Tibial artery (tissue), 4 donors: ENCODE measurements at regions not wholly inside any gene's neighbourhood (a gene's known extent, or its start where the extent isn't known, plus 50 kb on each side); places are given as distances from the start of the nearest gene placed in this dataset.

Experiments used
- DNase-seq, 2 donors: peaks; one replicate each; pipeline ENCODE4 v3.0.0-alpha.2; 2019
- H3K27ac ChIP-seq, 2 donors: fragments of 200-600 bp; sonication (generic) in 1 of 2; 1 replicate in 1 of 2; 2 replicates in 1 of 2; pipeline ENCODE4 v1.5.1; 2018 to 2019; ENCODE audit warnings: mild to moderate bottlenecking in 1 of 2
- H3K27me3 ChIP-seq, 2 donors: fragments of 200-600 bp; sonication (generic) in 1 of 2; one replicate each; pipeline versions ENCODE4 v1.5.1 to v1.6.0; 2016 to 2019
- H3K36me3 ChIP-seq, 3 donors: fragments of 200-600 bp; sonication (generic) in 2 of 3; one replicate each; pipeline ENCODE4 v1.5.1; 2016 to 2019; ENCODE audit warnings: mild to moderate bottlenecking in 2 of 3
- H3K4me1 ChIP-seq, 4 donors: fragments of 200-600 bp; sonication (generic) in 2 of 4; 1 replicate in 3 of 4; 2 replicates in 1 of 4; pipeline ENCODE4 v1.5.1; 2016 to 2019
- H3K4me3 ChIP-seq, 2 donors: fragments of 200-600 bp; sonication (generic) in 1 of 2; 1 replicate in 1 of 2; 2 replicates in 1 of 2; pipeline ENCODE4 v1.5.1; 2018 to 2019; ENCODE audit warnings: mild to moderate bottlenecking in 2 of 2
- H3K9me3 ChIP-seq, 3 donors: fragments of 200-600 bp; sonication (generic) in 1 of 3; one replicate each; pipeline ENCODE4 v1.5.1; 2016 to 2019
- intact Hi-C: fragments of 100-400 bp; cut with DNase I; formaldehyde crosslinking; loops from one replicate; pipeline ENCODE4 v1.15.0; 2023; ENCODE audit warnings: low total_unique reads
- TF ChIP-seq, protein P1 (sequence below), 2 experiments: fragments of 200-600 bp in 1 of 2; fragments of 450-650 bp in 1 of 2; IDR thresholded peaks; one replicate each; pipeline ENCODE4 v1.5.1; 2017 to 2019; ENCODE audit warnings: antibody characterized with exemption in 2 of 2, mild to moderate bottlenecking in 1 of 2, moderate library complexity in 1 of 2

DNA sequence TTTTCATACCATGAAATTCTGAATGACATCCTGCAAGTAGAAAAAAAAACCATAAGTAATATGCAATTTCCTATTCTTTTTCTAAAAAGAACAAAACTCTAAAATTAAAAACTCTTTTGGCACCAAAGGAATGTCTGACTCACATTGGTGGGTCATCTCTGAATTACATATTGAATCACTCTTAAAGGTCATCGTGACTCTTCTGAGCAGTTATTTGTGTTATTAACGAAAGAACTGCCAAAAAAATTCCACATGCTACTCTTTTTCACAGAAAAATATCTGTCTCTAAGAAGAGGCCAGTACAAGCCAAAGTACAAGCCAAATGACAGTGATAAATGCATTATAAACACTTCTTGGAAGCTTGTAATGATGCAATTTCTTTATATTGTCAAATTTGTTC lies 282.2 kb downstream of the GUCY2F start:
- TF ChIP-seq, protein P1, sequence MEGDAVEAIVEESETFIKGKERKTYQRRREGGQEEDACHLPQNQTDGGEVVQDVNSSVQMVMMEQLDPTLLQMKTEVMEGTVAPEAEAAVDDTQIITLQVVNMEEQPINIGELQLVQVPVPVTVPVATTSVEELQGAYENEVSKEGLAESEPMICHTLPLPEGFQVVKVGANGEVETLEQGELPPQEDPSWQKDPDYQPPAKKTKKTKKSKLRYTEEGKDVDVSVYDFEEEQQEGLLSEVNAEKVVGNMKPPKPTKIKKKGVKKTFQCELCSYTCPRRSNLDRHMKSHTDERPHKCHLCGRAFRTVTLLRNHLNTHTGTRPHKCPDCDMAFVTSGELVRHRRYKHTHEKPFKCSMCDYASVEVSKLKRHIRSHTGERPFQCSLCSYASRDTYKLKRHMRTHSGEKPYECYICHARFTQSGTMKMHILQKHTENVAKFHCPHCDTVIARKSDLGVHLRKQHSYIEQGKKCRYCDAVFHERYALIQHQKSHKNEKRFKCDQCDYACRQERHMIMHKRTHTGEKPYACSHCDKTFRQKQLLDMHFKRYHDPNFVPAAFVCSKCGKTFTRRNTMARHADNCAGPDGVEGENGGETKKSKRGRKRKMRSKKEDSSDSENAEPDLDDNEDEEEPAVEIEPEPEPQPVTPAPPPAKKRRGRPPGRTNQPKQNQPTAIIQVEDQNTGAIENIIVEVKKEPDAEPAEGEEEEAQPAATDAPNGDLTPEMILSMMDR (IDR thresholded peaks at IDR 0.05) = no peak
- Histone ChIP-seq H3K27ac (no peak overlapping the region), H3K36me3 (no peaks in the 10 kb centered on the region), H3K4me3 (no peak overlapping the region), H3K9me3 (peaks cover 0 to 5% (median 0%) of the 10 kb centered on the region in 3 donors), H3K4me1 (no peaks in the 10 kb centered on the region), H3K27me3 (no peaks in the 10 kb centered on the region)
- intact Hi-C loops = no loop called here
- DNase-seq = no peak

DNA sequence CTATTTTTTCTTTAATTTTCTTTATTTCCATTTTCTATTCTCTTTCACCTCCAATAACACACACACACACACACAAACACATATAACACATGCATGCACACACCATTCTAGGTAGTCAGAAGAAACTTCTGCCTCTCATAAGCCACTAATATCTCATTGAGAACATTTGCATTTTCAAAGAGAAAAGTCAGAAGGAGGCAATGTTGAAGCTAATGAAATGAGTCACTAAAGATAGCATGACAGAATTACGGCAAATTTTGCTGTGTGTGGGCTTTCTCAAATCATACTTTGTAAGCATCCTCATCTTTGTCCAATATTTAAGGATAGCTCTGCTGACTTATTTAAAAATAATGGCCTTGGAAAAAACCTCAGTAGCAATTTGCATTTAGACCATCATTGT lies 291.3 kb downstream of the GUCY2F start:
- TF ChIP-seq, protein P1 (IDR thresholded peaks at IDR 0.05) = no peak
- DNase-seq = no peak
- no peaks in the 10 kb centered on the region for H3K27me3 ChIP-seq

DNA sequence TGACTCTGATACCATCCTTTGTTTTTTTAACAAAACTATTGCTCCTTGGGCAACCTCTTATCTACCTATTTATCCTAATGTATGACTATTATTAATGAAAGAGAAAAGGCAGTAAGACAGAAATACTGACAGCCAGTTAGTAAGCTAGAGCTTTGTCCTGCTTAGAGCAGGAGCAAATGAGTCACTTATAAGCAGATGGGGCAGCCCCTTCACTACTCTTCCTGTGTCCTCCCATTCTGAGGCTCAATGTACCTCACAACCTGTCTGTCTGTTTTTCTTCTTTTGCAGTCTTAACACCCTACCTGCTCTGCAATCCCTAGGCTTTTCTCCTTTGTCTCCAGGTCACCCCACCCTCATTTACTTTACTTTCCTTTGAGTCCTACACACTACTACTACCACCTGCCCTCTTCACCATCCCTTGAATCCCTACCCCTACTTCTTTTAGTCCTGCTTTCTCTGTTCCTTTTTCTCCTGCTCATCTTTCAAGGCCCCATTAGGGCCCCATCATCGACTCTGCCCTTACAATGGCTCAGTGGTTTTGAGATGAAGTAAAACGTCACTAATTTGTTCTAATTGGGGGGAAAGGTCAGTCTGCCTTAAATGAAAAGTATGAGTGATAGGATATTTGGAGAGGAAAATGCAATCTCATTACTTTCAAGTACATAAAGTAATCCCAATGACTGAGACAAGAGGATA lies 294.3 kb downstream of the GUCY2F start:
- Histone ChIP-seq H3K4me3 (no peak overlapping the region), H3K36me3 (no peaks in the 10 kb centered on the region), H3K27ac (no peak overlapping the region), H3K27me3 (no peaks in the 10 kb centered on the region), H3K4me1 (no peaks in the 10 kb centered on the region), H3K9me3 (no peaks in the 10 kb centered on the region)
- intact Hi-C loops = no loop called here
- TF ChIP-seq, protein P1 (IDR thresholded peaks at IDR 0.05) = no peak
- DNase-seq = no peak

More for the DNA sequence above, 291.3 kb downstream of the GUCY2F start:
- H3K9me3 ChIP-seq = no peaks in the 10 kb centered on the region
- no peak overlapping the region for H3K27ac ChIP-seq
- H3K4me1 ChIP-seq = no peaks in the 10 kb centered on the region
- no peak overlapping the region for H3K4me3 ChIP-seq
- intact Hi-C loops = no loop called here
- H3K36me3 ChIP-seq = no peaks in the 10 kb centered on the region

DNA sequence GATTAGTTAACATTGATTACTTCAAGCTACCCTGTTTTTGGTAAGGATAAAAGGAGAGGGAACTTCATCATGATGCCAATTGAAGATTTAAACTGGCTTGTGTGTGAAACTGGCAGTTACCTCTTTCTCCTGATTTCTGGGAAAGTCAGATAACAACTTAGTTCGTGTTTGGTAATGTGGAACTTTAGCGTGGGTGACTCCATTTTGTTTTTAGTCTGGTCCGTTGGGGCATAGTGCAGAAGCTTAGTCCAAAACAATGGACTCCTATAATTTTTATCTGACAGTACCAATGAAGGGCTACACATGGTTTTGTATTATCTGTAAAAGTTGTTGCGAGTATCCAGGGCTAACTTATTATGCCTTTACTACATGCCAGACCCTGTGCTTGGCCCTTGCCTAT lies 294.9 kb downstream of the GUCY2F start:
- H3K36me3 ChIP-seq = no peaks in the 10 kb centered on the region
- no peak for DNase-seq
- no peaks in the 10 kb centered on the region for H3K27me3 ChIP-seq
- TF ChIP-seq, protein P1 (IDR thresholded peaks at IDR 0.05) = no peak
- intact Hi-C loops = no loop called here
- no peak overlapping the region for H3K4me3 ChIP-seq
- no peak overlapping the region for H3K27ac ChIP-seq
- H3K4me1 ChIP-seq = no peaks in the 10 kb centered on the region
- no peaks in the 10 kb centered on the region for H3K9me3 ChIP-seq

DNA sequence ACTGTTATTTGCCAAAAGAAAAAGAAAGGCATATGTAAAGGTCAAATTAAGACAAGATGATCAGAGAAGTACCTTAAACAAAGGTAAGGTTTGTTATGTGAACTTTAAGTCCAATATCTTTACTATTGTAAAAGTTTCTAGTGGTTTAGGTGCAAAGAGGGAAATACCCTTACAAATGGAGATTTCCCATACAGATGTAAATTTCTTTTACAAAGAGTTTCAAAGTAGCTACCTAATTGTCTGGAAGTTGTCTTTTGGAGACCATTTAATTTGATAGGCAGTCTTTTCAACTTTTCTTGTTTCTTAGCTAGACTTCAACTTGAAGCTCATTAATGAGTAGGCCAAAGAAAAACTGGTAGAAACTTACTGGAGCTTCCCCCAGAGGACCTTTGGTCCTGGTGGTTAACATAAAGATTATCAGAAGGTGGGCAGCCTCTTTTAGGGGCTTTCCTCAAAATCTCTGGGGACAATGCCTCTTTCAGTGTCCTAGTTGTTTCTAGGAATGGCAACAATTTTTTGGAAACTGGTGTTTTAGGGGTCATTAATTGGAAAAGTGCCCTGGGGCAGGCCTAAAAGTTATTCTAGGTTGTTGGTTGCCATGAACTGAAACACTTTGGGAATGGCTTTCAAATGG lies 297.3 kb downstream of the GUCY2F start:
- H3K36me3 ChIP-seq = no peaks in the 10 kb centered on the region
- H3K4me1 ChIP-seq = no peaks in the 10 kb centered on the region
- TF ChIP-seq, protein P1 (IDR thresholded peaks at IDR 0.05) = no peak
- intact Hi-C loops = no loop called here
- H3K27ac ChIP-seq = no peak overlapping the region
- no peaks in the 10 kb centered on the region for H3K27me3 ChIP-seq
- no peaks in the 10 kb centered on the region for H3K9me3 ChIP-seq
- no peak overlapping the region for H3K4me3 ChIP-seq
- no peak for DNase-seq
